ENCODE measurements at regions not wholly inside any gene's neighbourhood (a gene's known extent, or its start where the extent isn't known, plus 50 kb on each side); places are given as distances from the start of the nearest gene placed in this dataset.

DNA sequence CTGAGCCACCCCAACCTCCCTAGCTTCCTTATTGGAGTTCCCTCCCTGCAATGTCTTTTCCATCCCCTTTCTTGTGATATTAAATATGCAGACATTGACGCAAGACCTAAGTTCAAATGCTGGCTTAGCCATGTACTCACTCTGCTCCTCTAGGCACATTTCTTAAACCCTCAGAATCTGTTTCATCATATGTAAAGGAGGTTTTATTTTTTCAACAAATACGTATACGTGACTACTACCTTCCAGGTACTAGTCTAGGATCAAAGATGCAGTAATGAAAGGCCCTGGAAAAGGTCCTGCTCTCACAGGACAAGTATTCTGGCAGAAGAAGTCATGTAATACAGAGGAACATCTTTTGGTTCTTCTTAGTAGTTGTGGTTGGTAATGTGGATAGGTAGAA is 98.6 kb downstream of the SIPA1L2 start:
- TF ChIP-seq POLR2A (IDR thresholded peaks at IDR 0.05; ENCODE audit: low read depth, low read length) (no peak), TAF1 (IDR thresholded peaks at IDR 0.05; ENCODE audit: low read depth, low read length) (no peak), POLR2AphosphoS5 (IDR thresholded peaks at IDR 0.05; ENCODE audit: low read depth, low read length) (no peak), PAX5 (IDR thresholded peaks at IDR 0.05; ENCODE audit: insufficient read depth, low read length, severe bottlenecking) (no peak), SPI1 (IDR thresholded peaks at IDR 0.05; ENCODE audit: low read depth, low read length) (no peak), POU2F2 (IDR thresholded peaks at IDR 0.05; ENCODE audit: low read depth, low read length) (no peak)
